ENCODE measurements at regions not wholly inside any gene's neighbourhood (a gene's known extent, or its start where the extent isn't known, plus 50 kb on each side); places are given as distances from the start of the nearest gene placed in this dataset.

DNA sequence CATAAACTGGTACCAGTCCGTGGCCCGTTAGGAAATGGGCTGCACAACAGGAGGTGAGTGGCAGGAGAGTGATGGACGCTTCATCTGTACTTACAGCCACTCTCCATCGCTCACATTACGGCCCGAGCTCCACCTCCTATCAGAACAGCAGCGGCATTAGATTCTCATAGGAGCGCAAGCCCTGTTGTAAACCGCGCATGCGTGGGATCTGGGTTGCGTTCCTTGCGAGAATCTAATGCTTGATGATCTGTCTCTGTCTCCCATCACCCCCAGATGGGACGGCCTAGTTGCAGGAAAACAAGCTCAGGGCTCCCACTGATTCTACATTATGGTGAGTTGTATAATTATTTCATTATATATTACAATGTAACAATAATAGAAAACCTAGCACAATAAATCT lies 480.4 kb downstream of the CCDC171 start:
- H3K4me2 ChIP-seq (ENCODE audit: low read length), result no peak overlapping the region
- TF ChIP-seq, protein P1, sequence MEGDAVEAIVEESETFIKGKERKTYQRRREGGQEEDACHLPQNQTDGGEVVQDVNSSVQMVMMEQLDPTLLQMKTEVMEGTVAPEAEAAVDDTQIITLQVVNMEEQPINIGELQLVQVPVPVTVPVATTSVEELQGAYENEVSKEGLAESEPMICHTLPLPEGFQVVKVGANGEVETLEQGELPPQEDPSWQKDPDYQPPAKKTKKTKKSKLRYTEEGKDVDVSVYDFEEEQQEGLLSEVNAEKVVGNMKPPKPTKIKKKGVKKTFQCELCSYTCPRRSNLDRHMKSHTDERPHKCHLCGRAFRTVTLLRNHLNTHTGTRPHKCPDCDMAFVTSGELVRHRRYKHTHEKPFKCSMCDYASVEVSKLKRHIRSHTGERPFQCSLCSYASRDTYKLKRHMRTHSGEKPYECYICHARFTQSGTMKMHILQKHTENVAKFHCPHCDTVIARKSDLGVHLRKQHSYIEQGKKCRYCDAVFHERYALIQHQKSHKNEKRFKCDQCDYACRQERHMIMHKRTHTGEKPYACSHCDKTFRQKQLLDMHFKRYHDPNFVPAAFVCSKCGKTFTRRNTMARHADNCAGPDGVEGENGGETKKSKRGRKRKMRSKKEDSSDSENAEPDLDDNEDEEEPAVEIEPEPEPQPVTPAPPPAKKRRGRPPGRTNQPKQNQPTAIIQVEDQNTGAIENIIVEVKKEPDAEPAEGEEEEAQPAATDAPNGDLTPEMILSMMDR (IDR thresholded peaks at IDR 0.05; ENCODE audit: low read length), result no peak
- TF ChIP-seq EZH2 (IDR thresholded peaks at IDR 0.05; ENCODE audit: borderline replicate concordance, low read length), result no peak
- H3K36me3 ChIP-seq (ENCODE audit: insufficient read depth, low read length), result no peaks in the 10 kb centered on the region
- H3K4me1 ChIP-seq (ENCODE audit: insufficient read depth, low read length, severe bottlenecking), result no peaks in the 10 kb centered on the region
- no peak overlapping the region for H3K9ac ChIP-seq (ENCODE audit: low read length)
- H3K9me2 ChIP-seq (ENCODE audit: low read depth, low read length), result no peaks in the 10 kb centered on the region
- H3K4me3 ChIP-seq (ENCODE audit: low read depth, low read length, poor library complexity, severe bottlenecking), result no peak overlapping the region
- no peaks in the 10 kb centered on the region; the same call in 1 of the 2 replicates for H3K27me3 ChIP-seq (ENCODE audit: insufficient read depth, low read length)
- H3F3A ChIP-seq (ENCODE audit: insufficient read depth, low read length), result no peaks in the 10 kb centered on the region
- no peaks in the 10 kb centered on the region for H3K9me3 ChIP-seq (ENCODE audit: low read length)
- no peak overlapping the region for H3K27ac ChIP-seq (ENCODE audit: low read depth, low read length, poor library complexity, severe bottlenecking)
- H2AFZ ChIP-seq (ENCODE audit: low read length), result no peak overlapping the region
- H3K79me2 ChIP-seq (ENCODE audit: insufficient read depth, low read length), result no peaks in the 10 kb centered on the region
- no peaks in the 10 kb centered on the region for H4K20me1 ChIP-seq (ENCODE audit: insufficient read depth, low read length)

- H3K9me2 ChIP-seq (ENCODE audit: low read depth, low read length), result no peaks in the 10 kb centered on the region
- H3K27ac ChIP-seq (ENCODE audit: low read depth, low read length, poor library complexity, severe bottlenecking), result no peak overlapping the region
- H3K27me3 ChIP-seq (ENCODE audit: insufficient read depth, low read length), result no peaks in the 10 kb centered on the region; the same call in 1 of the 2 replicates
- TF ChIP-seq EZH2 (IDR thresholded peaks at IDR 0.05; ENCODE audit: borderline replicate concordance, low read length), result no peak
- TF ChIP-seq, protein P1 (IDR thresholded peaks at IDR 0.05; ENCODE audit: low read length), result no peak
- H4K20me1 ChIP-seq (ENCODE audit: insufficient read depth, low read length), result no peaks in the 10 kb centered on the region
- H3K36me3 ChIP-seq (ENCODE audit: insufficient read depth, low read length), result no peaks in the 10 kb centered on the region
- no peaks in the 10 kb centered on the region for H3K9me3 ChIP-seq (ENCODE audit: low read length)
- no peaks in the 10 kb centered on the region for H3F3A ChIP-seq (ENCODE audit: insufficient read depth, low read length)
- no peak overlapping the region for H3K4me2 ChIP-seq (ENCODE audit: low read length)
- H2AFZ ChIP-seq (ENCODE audit: low read length), result no peak overlapping the region
- H3K9ac ChIP-seq (ENCODE audit: low read length), result no peak overlapping the region
- H3K4me3 ChIP-seq (ENCODE audit: low read depth, low read length, poor library complexity, severe bottlenecking), result no peak overlapping the region
- no peaks in the 10 kb centered on the region for H3K79me2 ChIP-seq (ENCODE audit: insufficient read depth, low read length)
- H3K4me1 ChIP-seq (ENCODE audit: insufficient read depth, low read length, severe bottlenecking), result no peaks in the 10 kb centered on the region
Observed at GRCh38 chr9:16033921-16034691, 481.3 kb downstream of the CCDC171 start.

DNA sequence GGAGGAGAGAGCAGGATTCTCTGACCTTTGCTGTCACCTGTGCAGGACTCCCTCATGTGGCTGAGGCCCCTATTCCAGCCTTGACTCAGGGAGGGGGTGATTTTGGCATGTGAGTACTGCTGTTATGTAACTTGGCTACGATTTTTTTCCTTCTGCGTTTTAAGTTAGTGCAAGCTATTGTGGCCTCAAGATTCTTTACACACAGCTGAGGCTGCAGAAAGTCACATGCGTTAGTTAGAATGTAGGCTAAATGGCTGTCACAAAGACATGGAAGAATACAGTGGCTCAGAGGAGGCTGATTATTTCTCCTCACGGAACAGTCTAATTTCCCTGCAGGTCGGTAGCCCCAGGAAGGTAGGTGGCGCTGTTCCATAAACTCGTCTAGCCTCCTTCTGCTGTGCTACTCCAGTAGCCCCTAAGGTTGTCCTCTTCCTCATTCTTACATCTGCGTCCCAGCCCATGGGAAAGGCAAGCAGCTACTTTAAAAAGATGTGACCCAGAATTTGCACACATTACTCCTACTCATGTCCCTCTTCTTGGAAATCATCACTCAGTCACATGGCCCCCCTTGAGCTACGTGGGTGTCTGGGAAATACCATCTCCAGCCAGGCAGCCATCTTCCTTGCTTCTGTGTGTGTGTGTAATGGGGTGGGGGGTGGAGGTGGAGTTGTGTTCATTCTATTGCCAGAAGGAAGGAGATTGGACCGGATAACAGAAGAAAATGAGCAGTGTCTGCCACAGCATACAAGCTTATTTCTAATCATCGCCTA lies 486.6 kb downstream of the CCDC171 start:
- TF ChIP-seq, protein P1 (IDR thresholded peaks at IDR 0.05; ENCODE audit: low read length), result peak; percentile 25; the same call in 1 of the 2 replicates
- no peak for TF ChIP-seq EZH2 (IDR thresholded peaks at IDR 0.05; ENCODE audit: borderline replicate concordance, low read length)
- Histone ChIP-seq H3K27ac (ENCODE audit: low read depth, low read length, poor library complexity, severe bottlenecking) (no peak overlapping the region), H2AFZ (ENCODE audit: low read length) (no peak overlapping the region), H3K4me1 (ENCODE audit: insufficient read depth, low read length, severe bottlenecking) (no peaks in the 10 kb centered on the region), H3K9me3 (ENCODE audit: low read length) (no peaks in the 10 kb centered on the region), H3F3A (ENCODE audit: insufficient read depth, low read length) (no peaks in the 10 kb centered on the region), H3K9ac (ENCODE audit: low read length) (no peak overlapping the region), H3K36me3 (ENCODE audit: insufficient read depth, low read length) (no peaks in the 10 kb centered on the region), H4K20me1 (ENCODE audit: insufficient read depth, low read length) (no peaks in the 10 kb centered on the region), H3K4me3 (ENCODE audit: low read depth, low read length, poor library complexity, severe bottlenecking) (no peak overlapping the region), H3K9me2 (ENCODE audit: low read depth, low read length) (no peaks in the 10 kb centered on the region), H3K79me2 (ENCODE audit: insufficient read depth, low read length) (no peaks in the 10 kb centered on the region), H3K4me2 (ENCODE audit: low read length) (no peak overlapping the region), H3K27me3 (ENCODE audit: insufficient read depth, low read length) (no peaks in the 10 kb centered on the region)

Measured in OCI-LY1 (cell line).